Coronary artery (tissue), 2 donors: ENCODE measurements at regions not wholly inside any gene's neighbourhood (a gene's known extent, or its start where the extent isn't known, plus 50 kb on each side); places are given as distances from the start of the nearest gene placed in this dataset.

ENCODE experiments used
- DNase-seq: peaks from one replicate; pipeline ENCODE4 v3.0.0-alpha.2; 2017; ENCODE audit warnings: low spot score
- H3K27ac ChIP-seq, 2 donors: fragments of 200-600 bp; sonication (generic); one replicate each; pipeline ENCODE4 v1.5.1; 2016 to 2019
- H3K4me3 ChIP-seq: fragments of 200-600 bp; sonication (generic); 2 replicates; pipeline ENCODE4 v1.5.1; 2016; ENCODE audit warnings: mild to moderate bottlenecking, moderate library complexity
- CTCF ChIP-seq: fragments of 200-600 bp; sonication (generic); IDR thresholded peaks from one replicate; pipeline ENCODE4 v1.5.1; 2019; ENCODE audit warnings: antibody characterized with exemption

DNA sequence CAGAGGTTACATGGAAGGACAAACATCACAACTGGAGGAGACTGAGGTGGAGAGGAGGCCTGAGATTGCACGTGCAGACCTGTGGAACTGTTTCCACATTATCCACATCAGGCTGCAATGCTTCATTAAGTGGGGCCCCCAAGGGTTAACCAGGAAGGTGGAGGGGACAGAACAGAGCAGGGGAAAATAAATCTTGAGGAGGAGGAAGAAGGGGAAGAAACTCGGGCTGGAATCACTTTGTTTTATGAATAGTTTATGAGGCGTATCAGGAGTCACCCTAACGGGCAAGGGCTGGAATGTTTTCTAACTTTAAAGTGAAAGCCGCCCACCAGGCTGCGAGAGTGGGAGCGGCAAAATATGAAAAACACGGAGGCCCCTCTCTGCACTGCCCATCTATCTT, 154.9 kb downstream of the WNT5A start:
- Histone ChIP-seq H3K4me3 (no peak overlapping the region), H3K27ac (no peak overlapping the region)
- TF ChIP-seq CTCF: no peak
- DNase-seq: no peak

GRCh38 chr3:55331524-55331923, 155.6 kb downstream of the WNT5A start:
- Histone ChIP-seq H3K4me3 (no peak overlapping the region), H3K27ac (no peak overlapping the region)
- TF ChIP-seq CTCF: no peak
- no peak for DNase-seq

DNA sequence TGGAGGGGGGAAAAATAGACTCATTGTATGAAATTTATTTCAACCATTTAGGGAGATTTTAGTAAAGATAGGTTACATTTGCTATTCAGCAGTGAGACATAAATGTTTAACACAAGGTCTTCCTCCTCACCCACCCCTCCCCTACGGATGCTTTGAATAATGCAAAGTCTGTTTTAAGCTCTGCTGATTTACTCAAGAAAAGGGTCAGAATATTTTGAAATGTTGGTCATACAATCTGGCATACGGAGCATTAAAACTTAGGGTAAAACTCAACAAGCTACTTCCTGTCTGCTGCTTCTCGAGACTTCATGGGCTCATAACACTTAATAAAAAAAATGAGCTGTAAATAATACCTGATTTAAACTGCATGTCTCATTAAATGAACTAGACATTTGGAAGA, 156.3 kb downstream of the WNT5A start:
- Histone ChIP-seq H3K27ac (no peak overlapping the region), H3K4me3 (no peak overlapping the region)
- no peak for DNase-seq
- no peak for TF ChIP-seq CTCF

GRCh38 chr3:55330355-55330754, 156.8 kb downstream of the WNT5A start:
- DNase-seq: no peak
- TF ChIP-seq CTCF: no peak
- Histone ChIP-seq H3K4me3 (no peak overlapping the region), H3K27ac (no peak overlapping the region)

DNA sequence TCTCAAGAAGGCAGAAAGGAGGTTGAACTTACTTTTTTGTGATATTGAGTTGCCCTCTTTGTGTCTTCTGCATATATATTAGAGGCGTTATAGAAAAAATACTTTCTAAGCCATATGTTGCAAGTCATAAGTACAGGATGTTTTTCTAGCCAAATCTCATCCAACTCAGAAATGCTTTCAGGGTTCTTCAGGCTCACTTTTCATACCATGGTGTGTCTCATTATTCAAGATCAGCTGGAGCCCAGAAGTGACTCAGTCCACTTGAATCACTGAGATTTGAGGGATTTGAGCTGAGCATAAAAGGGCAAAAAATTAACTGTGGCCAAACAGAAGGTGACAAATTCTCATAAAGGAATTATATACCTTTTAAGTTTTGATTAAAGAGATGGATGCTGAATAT, 157.3 kb downstream of the WNT5A start:
- Histone ChIP-seq H3K27ac (no peak overlapping the region), H3K4me3 (no peak overlapping the region)
- TF ChIP-seq CTCF: no peak
- DNase-seq: no peak

DNA sequence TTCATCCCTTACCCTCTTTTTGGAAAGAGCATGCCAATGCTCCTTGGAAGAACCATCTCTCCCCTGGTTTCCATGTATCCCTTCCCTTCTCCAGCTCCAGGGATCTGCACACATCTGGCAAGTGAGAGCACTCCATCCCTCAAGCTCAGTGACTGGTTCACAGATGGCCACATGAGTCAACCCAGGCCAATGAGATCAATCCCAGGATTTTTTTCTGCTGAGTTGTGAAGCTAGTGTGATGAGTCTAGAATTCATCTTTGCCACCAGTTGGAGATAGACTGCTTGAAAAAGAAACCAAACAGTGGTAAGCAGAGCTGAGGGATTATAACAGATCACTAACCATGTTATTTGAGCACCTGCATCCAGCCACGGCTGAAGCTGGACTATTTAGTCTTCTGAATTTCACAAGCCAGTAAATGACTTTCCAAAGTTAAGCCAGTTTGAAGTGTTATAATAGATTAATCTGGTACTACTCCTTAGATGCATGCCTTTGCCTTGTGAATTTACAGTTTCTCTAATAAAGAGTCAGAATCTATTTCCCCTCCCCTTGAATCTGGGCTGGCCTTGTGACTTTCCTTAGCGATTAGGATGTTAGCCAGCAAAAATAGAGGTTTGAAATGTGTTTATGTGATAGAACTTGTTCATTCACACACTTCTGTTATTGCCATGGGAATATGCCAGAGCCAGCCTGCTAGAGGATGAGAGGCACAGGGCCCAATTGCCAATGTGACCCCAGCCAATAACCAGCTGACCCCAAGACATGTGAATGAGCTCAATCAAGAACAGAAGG, 159.8 kb downstream of the WNT5A start:
- TF ChIP-seq CTCF: no peak
- no peak overlapping the region for H3K27ac ChIP-seq
- no peak overlapping the region for H3K4me3 ChIP-seq
- no peak for DNase-seq

- H3K4me3 ChIP-seq: no peak overlapping the region
- TF ChIP-seq CTCF: no peak
- H3K27ac ChIP-seq: no peak overlapping the region
- no peak for DNase-seq
These were observed 164.5 kb downstream of the WNT5A start for GRCh38 chr3:55322638-55323037.
